WTC11 (cell line): ENCODE measurements at regions not wholly inside any gene's neighbourhood (a gene's known extent, or its start where the extent isn't known, plus 50 kb on each side); places are given as distances from the start of the nearest gene placed in this dataset.

Experiments
- ATAC-seq: fragments of 200-7000 bp; cut with Tn5 transposase; 2 replicates; pipeline ENCODE4 v1.10.0; 2021; ENCODE audit warnings: mild to moderate bottlenecking, moderate library complexity
- CTCF ChIA-PET: fragments of 300-600 bp; sonication (Branson Sonifier 250); formaldehyde crosslinking; loops from one replicate; lab custom pipeline; 2021; ENCODE audit warnings: antibody characterized with exemption; lab: Charles Lee
- POLR2A ChIA-PET: fragments of 350-600 bp; sonication (Branson Sonifier 250); formaldehyde crosslinking; loops from one replicate; lab custom pipeline; 2021; ENCODE audit warnings: antibody characterized with exemption; lab: Charles Lee
- DNase-seq: peaks from one replicate; pipeline ENCODE4 v3.0.0; 2021; ENCODE audit warnings: low spot score
- H3K27ac Mint-ChIP-seq: 2 replicates; pipeline ENCODE4 v1.8.0; 2021; ENCODE audit warnings: mixed read lengths
- H3K27me3 Mint-ChIP-seq: 2 replicates; pipeline ENCODE4 v1.8.0; 2021; ENCODE audit warnings: low read depth, mild to moderate bottlenecking, moderate library complexity, mixed read lengths
- H3K36me3 Mint-ChIP-seq: 2 replicates; pipeline ENCODE4 v1.8.0; 2021; ENCODE audit warnings: mixed read lengths
- H3K4me1 Mint-ChIP-seq: 2 replicates; pipeline ENCODE4 v1.8.0; 2022; ENCODE audit warnings: mixed read lengths
- H3K4me3 Mint-ChIP-seq: 2 replicates; pipeline ENCODE4 v1.8.0; 2021; ENCODE audit warnings: mild to moderate bottlenecking, moderate library complexity, mixed read lengths
- H3K9me3 Mint-ChIP-seq: 2 replicates; pipeline ENCODE4 v1.8.0; 2021; ENCODE audit warnings: mixed read lengths
- CREM ChIP-seq: sonication (generic); formaldehyde crosslinking; IDR thresholded peaks from 2 replicates; pipeline ENCODE4 v1.8.1; 2022; ENCODE audit warnings: mild to moderate bottlenecking, missing genetic modification reagents, moderate library complexity
- CTCF ChIP-seq: fragments of 200-600 bp; IDR thresholded peaks from 2 replicates; pipeline ENCODE4 v1.8.0; 2022; ENCODE audit warnings: antibody characterized with exemption
- FOXJ3 ChIP-seq: sonication (generic); formaldehyde crosslinking; IDR thresholded peaks from 2 replicates; pipeline ENCODE4 v1.9.0; 2021; ENCODE audit warnings: missing genetic modification reagents, mild to moderate bottlenecking, borderline replicate concordance
- GTF2I ChIP-seq: fragments of 250-450 bp; sonication (Bioruptor Pico); conservative IDR thresholded peaks from 2 replicates; pipeline ENCODE4 v1.4.0; 2021; ENCODE audit warnings: mild to moderate bottlenecking
- HMGA2 ChIP-seq: fragments of 250-450 bp; sonication (Bioruptor Pico); IDR thresholded peaks from 2 replicates; pipeline ENCODE4 v1.4.0; 2021; ENCODE audit warnings: mild to moderate bottlenecking, moderate library complexity
- IRF2 ChIP-seq: sonication (generic); formaldehyde crosslinking; IDR thresholded peaks from 2 replicates; pipeline ENCODE4 v1.8.0; 2022; ENCODE audit warnings: low read depth, missing genetic modification reagents, borderline replicate concordance
- MYBL2 ChIP-seq: sonication (generic); formaldehyde crosslinking; IDR thresholded peaks from 2 replicates; pipeline ENCODE4 v1.8.1; 2023; ENCODE audit warnings: mild to moderate bottlenecking, moderate library complexity, missing genetic modification reagents
- NFYB ChIP-seq: sonication (generic); formaldehyde crosslinking; conservative IDR thresholded peaks from 2 replicates; pipeline ENCODE4 v1.8.0; 2022; ENCODE audit warnings: low read depth, missing genetic modification reagents
- NR2C2 ChIP-seq: sonication (generic); formaldehyde crosslinking; IDR thresholded peaks from 2 replicates; pipeline ENCODE4 v1.8.0; 2022; ENCODE audit warnings: mild to moderate bottlenecking, missing genetic modification reagents
- RELA ChIP-seq: sonication (generic); formaldehyde crosslinking; IDR thresholded peaks from 2 replicates; pipeline ENCODE4 v1.8.1; 2022; ENCODE audit warnings: missing genetic modification reagents, mild to moderate bottlenecking, borderline replicate concordance
- SMAD3 ChIP-seq: sonication (generic); formaldehyde crosslinking; IDR thresholded peaks from 2 replicates; pipeline ENCODE4 v1.8.0; 2022; ENCODE audit warnings: missing genetic modification reagents, mild to moderate bottlenecking, borderline replicate concordance
- STAT6 ChIP-seq: sonication (generic); formaldehyde crosslinking; conservative IDR thresholded peaks from 2 replicates; pipeline ENCODE4 v1.8.1; 2023; ENCODE audit warnings: mild to moderate bottlenecking, low read depth, missing genetic modification reagents, moderate library complexity
- TEAD1 ChIP-seq: sonication (generic); formaldehyde crosslinking; IDR thresholded peaks from 2 replicates; pipeline ENCODE4 v1.8.0; 2022; ENCODE audit warnings: mild to moderate bottlenecking, missing genetic modification reagents
- ZMAT4 ChIP-seq: fragments of 250-450 bp; sonication (Bioruptor Pico); IDR thresholded peaks from 2 replicates; pipeline ENCODE4 v1.9.0; 2021; ENCODE audit warnings: mild to moderate bottlenecking
- ZNF121 ChIP-seq: sonication (generic); formaldehyde crosslinking; IDR thresholded peaks from 2 replicates; pipeline ENCODE4 v1.8.0; 2023; ENCODE audit warnings: missing genetic modification reagents
- ZNF138 ChIP-seq: sonication (generic); formaldehyde crosslinking; conservative IDR thresholded peaks from 2 replicates; pipeline ENCODE4 v1.8.1; 2022; ENCODE audit warnings: mild to moderate bottlenecking, moderate library complexity, missing genetic modification reagents
- ZNF232 ChIP-seq: sonication (generic); formaldehyde crosslinking; IDR thresholded peaks from 2 replicates; pipeline ENCODE4 v1.8.0; 2022; ENCODE audit warnings: mild to moderate bottlenecking, missing genetic modification reagents
- ZNF396 ChIP-seq: fragments of 250-450 bp; sonication (Bioruptor Pico); IDR thresholded peaks from 2 replicates; pipeline ENCODE4 v1.8.0; 2021; ENCODE audit warnings: mild to moderate bottlenecking, moderate library complexity, borderline replicate concordance
- ZNF416 ChIP-seq: fragments of 250-450 bp; sonication (Bioruptor Pico); IDR thresholded peaks from 2 replicates; pipeline ENCODE4 v1.9.0; 2021; ENCODE audit warnings: mild to moderate bottlenecking, inconsistent platforms
- TF ChIP-seq, protein P1 (sequence below): fragments of 250-450 bp; sonication (Bioruptor Pico); IDR thresholded peaks from 2 replicates; pipeline ENCODE4 v1.9.0; 2021; ENCODE audit warnings: mild to moderate bottlenecking
- TF ChIP-seq, protein P2 (sequence below): sonication (generic); formaldehyde crosslinking; IDR thresholded peaks from 2 replicates; pipeline ENCODE4 v1.8.0; 2023; ENCODE audit warnings: mild to moderate bottlenecking, missing genetic modification reagents
- TF ChIP-seq, protein P3 (sequence below): sonication (generic); formaldehyde crosslinking; IDR thresholded peaks from 2 replicates; pipeline ENCODE4 v1.8.1; 2023; ENCODE audit warnings: mild to moderate bottlenecking, missing genetic modification reagents, moderate library complexity

DNA sequence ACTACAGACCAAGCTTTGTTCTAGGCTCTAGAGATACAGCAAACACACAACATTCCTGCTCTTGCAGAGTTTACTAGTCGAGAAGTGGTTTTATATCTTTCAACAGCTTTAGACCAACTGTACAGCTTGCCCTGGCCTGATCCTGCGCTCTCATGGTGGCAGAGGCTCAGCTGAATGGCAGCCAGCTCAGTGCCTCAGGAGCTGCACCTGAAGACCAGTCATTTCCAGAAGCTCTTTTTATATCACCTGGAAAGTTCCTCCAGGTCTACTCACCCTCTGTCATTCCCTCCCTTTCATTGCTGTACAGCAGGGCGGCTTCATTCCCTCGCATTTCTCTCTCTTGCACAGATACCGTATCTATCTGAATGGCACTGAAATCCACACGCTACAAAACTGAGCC lies 319.8 kb downstream of the GATA3 start:
- Mint-ChIP-seq H3K4me3 (no peak overlapping the region), H3K36me3 (no peaks in the 10 kb centered on the region), H3K27me3 (no peaks in the 10 kb centered on the region), H3K4me1 (peaks cover 21% of the 10 kb centered on the region)
- no peak for ATAC-seq
- no peak for TF ChIP-seq NR2C2 (CRISPR knock-in tag)
- no peak for TF ChIP-seq STAT6 (CRISPR knock-in tag)
- no peak for TF ChIP-seq IRF2 (CRISPR knock-in tag)
- no peak for TF ChIP-seq ZNF232 (CRISPR knock-in tag)
- TF ChIP-seq, protein P1, sequence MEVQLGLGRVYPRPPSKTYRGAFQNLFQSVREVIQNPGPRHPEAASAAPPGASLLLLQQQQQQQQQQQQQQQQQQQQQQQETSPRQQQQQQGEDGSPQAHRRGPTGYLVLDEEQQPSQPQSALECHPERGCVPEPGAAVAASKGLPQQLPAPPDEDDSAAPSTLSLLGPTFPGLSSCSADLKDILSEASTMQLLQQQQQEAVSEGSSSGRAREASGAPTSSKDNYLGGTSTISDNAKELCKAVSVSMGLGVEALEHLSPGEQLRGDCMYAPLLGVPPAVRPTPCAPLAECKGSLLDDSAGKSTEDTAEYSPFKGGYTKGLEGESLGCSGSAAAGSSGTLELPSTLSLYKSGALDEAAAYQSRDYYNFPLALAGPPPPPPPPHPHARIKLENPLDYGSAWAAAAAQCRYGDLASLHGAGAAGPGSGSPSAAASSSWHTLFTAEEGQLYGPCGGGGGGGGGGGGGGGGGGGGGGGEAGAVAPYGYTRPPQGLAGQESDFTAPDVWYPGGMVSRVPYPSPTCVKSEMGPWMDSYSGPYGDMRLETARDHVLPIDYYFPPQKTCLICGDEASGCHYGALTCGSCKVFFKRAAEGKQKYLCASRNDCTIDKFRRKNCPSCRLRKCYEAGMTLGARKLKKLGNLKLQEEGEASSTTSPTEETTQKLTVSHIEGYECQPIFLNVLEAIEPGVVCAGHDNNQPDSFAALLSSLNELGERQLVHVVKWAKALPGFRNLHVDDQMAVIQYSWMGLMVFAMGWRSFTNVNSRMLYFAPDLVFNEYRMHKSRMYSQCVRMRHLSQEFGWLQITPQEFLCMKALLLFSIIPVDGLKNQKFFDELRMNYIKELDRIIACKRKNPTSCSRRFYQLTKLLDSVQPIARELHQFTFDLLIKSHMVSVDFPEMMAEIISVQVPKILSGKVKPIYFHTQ (CRISPR knock-in tag), result no peak
- TF ChIP-seq TEAD1 (CRISPR knock-in tag), result no peak
- TF ChIP-seq NFYB, result no peak
- TF ChIP-seq FOXJ3 (CRISPR knock-in tag), result no peak
- TF ChIP-seq, protein P2, sequence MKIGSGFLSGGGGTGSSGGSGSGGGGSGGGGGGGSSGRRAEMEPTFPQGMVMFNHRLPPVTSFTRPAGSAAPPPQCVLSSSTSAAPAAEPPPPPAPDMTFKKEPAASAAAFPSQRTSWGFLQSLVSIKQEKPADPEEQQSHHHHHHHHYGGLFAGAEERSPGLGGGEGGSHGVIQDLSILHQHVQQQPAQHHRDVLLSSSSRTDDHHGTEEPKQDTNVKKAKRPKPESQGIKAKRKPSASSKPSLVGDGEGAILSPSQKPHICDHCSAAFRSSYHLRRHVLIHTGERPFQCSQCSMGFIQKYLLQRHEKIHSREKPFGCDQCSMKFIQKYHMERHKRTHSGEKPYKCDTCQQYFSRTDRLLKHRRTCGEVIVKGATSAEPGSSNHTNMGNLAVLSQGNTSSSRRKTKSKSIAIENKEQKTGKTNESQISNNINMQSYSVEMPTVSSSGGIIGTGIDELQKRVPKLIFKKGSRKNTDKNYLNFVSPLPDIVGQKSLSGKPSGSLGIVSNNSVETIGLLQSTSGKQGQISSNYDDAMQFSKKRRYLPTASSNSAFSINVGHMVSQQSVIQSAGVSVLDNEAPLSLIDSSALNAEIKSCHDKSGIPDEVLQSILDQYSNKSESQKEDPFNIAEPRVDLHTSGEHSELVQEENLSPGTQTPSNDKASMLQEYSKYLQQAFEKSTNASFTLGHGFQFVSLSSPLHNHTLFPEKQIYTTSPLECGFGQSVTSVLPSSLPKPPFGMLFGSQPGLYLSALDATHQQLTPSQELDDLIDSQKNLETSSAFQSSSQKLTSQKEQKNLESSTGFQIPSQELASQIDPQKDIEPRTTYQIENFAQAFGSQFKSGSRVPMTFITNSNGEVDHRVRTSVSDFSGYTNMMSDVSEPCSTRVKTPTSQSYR, result no peak
- TF ChIP-seq ZMAT4, result no peak
- no peak for TF ChIP-seq GTF2I (CRISPR knock-in tag)
- TF ChIP-seq CREM (CRISPR knock-in tag), result no peak
- TF ChIP-seq, all 79 proteins: peak for 0
- no peak overlapping the region for H3K27ac Mint-ChIP-seq
- CTCF ChIA-PET, result no interaction called here
- POLR2A ChIA-PET, result no interaction called here
- no peak for DNase-seq
- H3K9me3 Mint-ChIP-seq, result no peaks in the 10 kb centered on the region

DNA sequence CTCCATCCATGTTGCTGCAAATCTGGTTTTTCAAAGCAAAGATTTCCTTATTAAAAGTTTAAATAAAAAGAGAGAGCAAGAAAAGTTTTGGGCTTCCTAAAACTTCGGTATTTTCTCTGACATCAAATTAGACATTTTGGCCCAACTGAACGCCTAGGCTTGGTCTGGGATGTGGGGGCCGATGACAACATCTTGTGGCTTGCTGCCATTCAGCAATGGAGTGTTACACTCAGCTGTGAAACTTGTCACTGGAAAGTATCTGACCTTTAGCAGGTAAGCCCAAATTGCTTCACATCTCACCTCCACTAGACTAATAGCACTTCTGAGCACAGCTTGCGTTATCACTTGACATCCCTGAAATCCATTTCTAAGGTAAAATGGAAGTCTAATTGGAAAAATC lies 320.6 kb downstream of the GATA3 start:
- TF ChIP-seq ZNF396 (CRISPR knock-in tag) (no peak), HMGA2 (CRISPR knock-in tag) (no peak), ZNF416 (CRISPR knock-in tag) (no peak), ZNF138 (CRISPR knock-in tag) (no peak), SMAD3 (CRISPR knock-in tag) (no peak), MYBL2 (CRISPR knock-in tag) (no peak), ZNF121 (no peak), CTCF (no peak), RELA (CRISPR knock-in tag) (no peak)
- TF ChIP-seq, protein P3, sequence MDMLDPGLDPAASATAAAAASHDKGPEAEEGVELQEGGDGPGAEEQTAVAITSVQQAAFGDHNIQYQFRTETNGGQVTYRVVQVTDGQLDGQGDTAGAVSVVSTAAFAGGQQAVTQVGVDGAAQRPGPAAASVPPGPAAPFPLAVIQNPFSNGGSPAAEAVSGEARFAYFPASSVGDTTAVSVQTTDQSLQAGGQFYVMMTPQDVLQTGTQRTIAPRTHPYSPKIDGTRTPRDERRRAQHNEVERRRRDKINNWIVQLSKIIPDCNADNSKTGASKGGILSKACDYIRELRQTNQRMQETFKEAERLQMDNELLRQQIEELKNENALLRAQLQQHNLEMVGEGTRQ (CRISPR knock-in tag), result no peak
- TF ChIP-seq, all 79 proteins: peak for 0
- POLR2A ChIA-PET, result interaction anchor here (0.6 kb wide), 1 partner anchor 277 kb away, joined by 3 read pairs; no protein-coding TSS in a partner anchor

More for the DNA sequence above, 320.6 kb downstream of the GATA3 start:
- H3K36me3 Mint-ChIP-seq, result no peaks in the 10 kb centered on the region
- DNase-seq (no peak), ATAC-seq (no peak)
- H3K4me1 Mint-ChIP-seq, result peaks cover 21% of the 10 kb centered on the region
- no peak overlapping the region for H3K4me3 Mint-ChIP-seq
- H3K27me3 Mint-ChIP-seq, result no peaks in the 10 kb centered on the region
- H3K9me3 Mint-ChIP-seq, result no peaks in the 10 kb centered on the region
- CTCF ChIA-PET, result no interaction called here
- H3K27ac Mint-ChIP-seq, result no peak overlapping the region
